Erythroblast (primary cell): ENCODE measurements at regions not wholly inside any gene's neighbourhood (a gene's known extent, or its start where the extent isn't known, plus 50 kb on each side); places are given as distances from the start of the nearest gene placed in this dataset.

ENCODE experiments used
- GATA1 ChIP-seq: IDR thresholded peaks from 2 replicates; pipeline ENCODE4 v1.6.1; 2011; ENCODE audit warnings: low read depth, mild to moderate bottlenecking, control low read depth, low read length, moderate library complexity
- POLR2A ChIP-seq: IDR thresholded peaks from 2 replicates; pipeline ENCODE4 v1.6.1; 2011; ENCODE audit warnings: mild to moderate bottlenecking, low read length

- TF ChIP-seq POLR2A (no peak), GATA1 (no peak)
Observed at GRCh38 chr10:106435081-106435480, 729.4 kb downstream of the SORCS1 start.
